Fibroblast of skin of left quadriceps (primary cell): ENCODE measurements at regions not wholly inside any gene's neighbourhood (a gene's known extent, or its start where the extent isn't known, plus 50 kb on each side); places are given as distances from the start of the nearest gene placed in this dataset.

ENCODE experiments used
- DNase-seq, 2 experiments: peaks; one replicate each; pipeline ENCODE4 v3.0.0-alpha.2; 2013; ENCODE audit warnings: low read depth in 2 of 2

DNA sequence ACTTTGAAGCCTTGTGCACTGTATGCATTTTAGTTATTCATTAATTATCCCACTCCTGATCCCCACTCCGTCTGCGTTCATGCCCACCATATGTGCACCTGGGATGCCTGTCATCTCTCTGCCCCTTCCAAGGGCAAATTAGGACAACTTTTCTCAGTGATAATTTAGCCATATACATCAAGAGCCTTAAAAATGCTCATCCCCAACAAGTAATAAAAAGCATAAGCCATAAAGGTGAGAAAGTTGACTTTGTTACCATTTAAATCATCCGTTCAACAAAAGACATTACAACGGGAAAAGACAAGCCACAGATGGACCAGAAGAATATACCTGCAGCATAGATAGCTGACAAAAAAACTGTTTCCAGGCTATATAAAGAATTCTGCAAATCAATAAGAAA lies 131.4 kb upstream of the LINGO1 start:
- no peak for DNase-seq

DNA sequence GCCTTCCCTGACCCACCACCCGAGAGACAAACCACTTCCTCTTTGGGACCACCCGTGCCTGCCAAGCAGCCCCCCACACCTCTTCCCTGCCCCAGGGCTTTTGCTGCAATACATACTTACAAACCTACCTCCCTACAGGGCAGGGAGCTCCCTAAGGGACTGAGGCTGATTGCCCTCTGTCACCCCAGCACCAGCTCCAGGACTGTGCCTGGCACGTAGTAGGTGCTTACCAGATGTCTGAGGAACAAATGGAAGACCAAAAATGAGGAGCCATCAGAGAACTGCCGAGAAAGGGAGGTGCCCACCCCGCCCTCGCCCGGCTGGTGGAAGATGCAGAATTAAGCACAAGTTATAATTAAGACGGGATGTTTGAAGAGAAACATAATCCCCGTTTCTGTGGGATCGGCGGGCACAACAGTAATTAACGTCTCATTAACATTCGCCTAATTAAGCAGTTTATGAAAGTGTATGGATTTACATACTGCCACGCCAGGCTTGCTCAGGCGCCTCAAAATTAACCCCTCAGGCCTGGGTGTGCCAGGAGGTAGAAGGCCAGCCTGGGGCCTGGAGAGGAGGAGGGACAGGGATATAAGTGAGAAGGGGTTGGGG lies 130.1 kb upstream of the LINGO1 start:
- DNase-seq: no peak

DNA sequence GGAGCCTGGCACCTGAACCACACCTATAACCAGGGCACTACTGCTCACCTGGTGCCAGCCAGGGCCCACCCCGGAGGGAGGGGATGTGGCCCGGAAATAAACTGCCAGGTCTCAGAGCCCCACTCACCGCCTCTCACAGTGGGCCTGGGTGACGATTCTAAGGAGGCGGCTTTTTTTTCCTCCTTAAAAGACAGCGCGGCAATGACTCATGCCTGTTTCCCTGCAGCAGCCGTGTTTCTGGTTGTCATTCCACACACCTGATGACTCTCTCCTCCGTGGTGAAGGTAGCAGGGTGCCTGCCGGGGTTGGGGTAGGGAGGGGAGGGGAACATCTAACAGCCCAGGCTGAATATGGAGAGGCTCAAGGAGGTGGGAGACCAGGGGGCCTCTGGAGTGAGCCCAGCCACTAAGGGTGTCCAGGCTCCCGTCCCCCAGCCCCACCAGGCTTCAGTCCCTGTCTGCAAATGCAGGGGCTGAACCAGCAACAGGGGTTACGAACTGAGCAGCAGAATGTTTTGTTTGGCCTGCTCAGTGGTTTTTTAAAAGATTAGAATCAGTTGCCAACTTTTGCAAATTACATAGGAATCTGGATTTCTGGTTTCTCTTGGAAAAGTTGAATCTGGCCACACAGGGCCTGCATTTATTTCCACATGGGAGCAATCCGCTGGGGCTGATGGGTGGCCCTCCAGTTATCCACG lies 127.3 kb upstream of the LINGO1 start:
- DNase-seq: no peak

DNA sequence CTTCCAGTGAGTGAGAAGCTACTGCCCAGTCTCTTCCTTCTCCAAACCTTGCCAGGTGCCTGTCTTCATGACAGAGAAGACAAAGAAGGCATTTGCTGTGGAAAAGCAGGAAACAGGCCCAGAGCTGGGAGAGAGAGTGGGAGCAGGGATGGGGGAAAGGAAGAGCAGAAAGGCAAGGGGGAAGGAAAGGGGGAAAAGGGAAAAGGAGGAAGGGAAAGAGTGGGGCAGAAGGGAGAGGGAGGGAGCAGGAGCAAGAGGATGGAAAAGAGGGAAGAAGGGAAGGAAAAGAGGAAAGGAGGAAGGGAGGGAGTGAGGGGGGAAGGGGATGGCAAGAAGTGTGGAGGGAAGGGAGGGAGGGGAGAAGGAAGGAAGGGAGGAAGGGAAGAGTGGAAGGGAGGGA lies 121.2 kb upstream of the LINGO1 start:
- no peak for DNase-seq

DNA sequence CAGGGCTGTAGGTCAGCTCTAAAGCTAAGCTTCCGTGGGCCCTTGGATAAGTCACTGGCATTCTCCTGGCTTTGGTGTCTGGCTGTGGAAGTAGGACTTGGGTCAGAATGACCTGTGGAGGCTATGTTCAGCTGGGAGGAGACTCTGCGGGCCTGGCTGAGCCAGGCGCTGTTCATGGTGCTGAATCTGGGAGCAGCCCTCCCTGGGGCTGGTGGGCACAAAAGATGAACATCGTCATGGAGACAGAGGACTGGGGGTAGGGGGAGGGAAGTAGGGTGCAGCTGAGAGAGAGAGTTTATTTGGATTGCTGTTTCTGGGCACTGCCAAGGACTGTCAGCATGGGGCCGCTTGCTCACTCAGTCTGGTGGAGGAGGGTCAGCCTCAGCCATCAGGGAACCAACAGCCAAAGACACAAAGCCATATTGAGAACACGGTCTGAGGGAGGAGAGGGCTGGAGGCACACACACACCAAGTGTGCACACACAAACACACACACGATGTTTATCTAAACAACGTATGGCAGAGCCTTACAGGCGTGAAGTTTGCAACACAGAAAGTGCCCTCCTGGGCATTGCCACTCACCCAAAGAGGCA lies 120.7 kb upstream of the LINGO1 start:
- no peak for DNase-seq

DNA sequence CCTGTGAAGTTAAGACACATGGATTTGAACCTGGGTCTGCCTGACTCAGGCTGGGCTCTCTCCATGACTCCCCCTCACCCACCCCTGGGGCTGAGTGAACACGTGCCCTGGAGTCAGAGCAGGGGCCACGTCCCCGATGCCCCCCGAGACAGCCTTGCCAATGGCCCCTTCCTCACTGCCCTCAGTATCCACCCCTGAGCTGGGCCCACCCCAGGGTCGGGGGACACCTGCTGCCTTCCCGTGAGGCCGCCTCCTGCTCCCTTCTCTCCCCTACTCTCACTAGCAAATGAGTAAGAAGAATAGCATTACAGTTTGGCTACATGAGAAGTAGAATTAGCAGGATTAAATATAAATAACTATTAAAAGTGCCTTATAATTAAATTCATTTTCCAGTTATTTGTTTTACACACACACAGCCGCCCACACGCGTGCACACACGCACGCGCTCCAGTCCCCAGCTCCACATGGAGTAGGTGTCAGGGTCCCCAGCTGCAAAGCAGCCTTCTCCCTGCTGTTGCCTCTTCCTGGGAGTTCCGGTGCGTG lies 117.4 kb upstream of the LINGO1 start:
- no peak for DNase-seq

DNA sequence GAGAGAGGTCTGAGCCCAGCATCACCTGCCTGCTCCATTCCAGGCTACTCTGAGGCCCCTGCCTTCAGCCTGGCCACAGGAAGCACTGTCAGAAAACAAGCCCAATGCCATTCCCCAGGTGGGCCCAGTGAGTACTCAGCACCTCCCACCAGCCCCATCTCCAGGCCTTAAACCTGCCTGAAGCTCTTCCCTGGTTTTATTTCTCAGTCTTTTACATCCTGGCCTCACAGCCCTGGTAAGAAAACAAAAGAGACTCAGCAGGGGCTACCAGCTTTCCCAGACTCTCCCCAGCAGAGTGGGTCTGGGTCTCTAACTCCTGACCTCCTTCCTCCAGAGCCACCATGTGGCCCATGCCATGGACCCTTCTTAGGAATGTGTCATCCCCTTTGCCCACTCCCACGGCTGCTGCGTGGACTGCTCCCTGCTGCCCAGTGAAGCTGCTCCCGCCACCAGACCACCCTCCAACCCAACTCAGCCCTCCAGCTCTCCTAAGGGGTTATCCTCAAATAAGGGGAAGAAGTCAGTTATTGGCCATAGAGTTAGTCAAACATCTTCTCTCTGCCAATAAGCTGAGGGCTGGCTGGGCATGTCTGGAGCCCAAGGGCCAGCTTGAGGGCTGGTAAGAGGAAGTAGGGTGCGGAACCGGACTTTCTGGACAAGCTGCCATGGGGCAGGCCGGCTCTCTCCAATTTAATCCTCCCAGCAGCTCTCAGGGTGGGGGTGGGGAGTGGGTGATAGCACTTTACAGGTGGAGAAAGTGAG lies 116.7 kb upstream of the LINGO1 start:
- no peak for DNase-seq

DNA sequence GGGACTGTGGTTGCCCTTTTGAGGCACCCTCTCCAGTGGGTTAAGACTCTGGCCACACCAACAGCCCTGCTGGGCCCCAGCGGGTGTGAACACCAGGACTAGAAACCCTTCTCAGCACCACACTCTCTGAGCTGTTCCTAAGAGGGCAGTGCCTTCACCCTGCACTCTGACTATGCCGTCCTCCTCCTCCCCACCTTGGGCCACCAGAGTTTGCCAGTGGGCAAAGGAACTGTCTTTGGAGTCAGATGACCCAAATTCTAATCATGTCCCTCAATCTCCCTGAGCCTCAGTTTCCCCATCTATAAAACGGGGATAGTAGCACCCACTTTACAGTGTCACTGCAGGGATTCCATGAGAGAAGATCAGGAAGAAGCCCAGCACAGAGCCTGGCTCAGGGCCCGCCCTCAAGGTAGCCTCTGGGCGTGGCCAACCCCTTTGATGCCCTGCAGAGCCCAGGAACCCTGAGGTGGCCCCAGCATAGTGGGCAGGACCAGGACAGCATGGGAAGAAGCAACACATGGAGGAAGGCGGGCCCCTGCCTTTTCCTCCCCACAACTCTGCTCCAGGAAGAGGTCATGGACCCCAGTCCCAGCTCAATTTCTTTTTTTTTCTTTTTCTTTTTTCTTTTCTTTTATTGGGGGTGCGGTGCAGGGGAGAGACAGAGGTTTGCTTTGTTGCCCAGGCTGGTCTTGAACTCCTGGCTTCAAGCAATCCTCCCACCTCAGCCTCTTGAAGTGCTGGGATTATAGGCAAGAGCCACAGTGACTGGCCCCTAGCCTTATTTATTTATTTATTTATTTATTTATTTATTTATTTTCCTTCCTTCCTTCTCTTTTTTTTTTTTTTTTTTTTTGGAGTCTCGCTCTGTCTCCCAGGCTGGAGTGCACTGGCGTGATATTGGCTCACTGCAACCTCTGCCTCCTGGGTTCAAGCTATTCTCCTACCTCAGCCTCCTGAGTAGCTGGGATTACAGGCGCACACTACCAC lies 115.7 kb upstream of the LINGO1 start:
- DNase-seq: no peak

DNA sequence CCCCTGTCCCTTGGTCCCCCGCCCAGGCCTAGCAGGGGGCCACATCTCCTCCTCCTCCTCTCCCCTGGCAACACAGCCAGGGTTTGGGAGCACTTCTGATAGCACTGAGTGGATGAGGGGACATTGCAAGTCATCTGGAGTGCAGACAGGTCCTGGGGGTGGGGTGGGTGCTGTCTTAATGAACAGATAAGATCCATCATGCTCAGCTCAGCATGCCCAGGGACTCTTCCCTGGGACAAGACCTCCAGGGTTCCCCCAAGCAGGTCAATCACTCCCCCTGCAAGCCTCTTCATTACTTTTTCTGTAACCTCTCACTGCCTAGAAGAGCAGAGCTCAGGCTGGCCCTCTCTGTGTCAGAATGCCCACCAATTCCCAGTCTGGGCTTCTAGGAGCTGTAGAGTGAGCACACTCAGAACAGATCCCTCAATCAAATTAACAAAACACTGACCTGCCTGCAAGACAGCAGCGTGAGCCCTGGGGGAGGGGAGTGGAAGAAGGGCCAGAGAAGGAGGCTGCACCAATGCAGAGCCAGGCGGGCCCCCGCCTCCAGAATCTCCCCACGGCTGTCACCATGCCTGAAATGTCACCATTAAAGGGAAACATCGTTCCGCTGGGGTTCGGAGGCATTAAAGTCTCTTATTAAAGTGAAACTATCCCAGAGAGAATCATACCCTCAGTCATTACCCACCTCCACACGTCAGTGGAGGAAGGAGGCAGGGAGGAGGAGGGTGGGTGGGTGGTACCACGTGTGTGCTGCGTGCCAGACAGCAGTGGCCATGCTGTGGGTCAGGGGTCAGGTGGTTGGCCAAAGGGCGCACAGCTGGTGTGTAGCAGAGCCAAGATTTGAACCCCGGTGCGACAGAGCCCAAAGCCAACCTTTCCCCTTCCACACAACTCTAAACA lies 114.7 kb upstream of the LINGO1 start:
- DNase-seq: no peak

DNA sequence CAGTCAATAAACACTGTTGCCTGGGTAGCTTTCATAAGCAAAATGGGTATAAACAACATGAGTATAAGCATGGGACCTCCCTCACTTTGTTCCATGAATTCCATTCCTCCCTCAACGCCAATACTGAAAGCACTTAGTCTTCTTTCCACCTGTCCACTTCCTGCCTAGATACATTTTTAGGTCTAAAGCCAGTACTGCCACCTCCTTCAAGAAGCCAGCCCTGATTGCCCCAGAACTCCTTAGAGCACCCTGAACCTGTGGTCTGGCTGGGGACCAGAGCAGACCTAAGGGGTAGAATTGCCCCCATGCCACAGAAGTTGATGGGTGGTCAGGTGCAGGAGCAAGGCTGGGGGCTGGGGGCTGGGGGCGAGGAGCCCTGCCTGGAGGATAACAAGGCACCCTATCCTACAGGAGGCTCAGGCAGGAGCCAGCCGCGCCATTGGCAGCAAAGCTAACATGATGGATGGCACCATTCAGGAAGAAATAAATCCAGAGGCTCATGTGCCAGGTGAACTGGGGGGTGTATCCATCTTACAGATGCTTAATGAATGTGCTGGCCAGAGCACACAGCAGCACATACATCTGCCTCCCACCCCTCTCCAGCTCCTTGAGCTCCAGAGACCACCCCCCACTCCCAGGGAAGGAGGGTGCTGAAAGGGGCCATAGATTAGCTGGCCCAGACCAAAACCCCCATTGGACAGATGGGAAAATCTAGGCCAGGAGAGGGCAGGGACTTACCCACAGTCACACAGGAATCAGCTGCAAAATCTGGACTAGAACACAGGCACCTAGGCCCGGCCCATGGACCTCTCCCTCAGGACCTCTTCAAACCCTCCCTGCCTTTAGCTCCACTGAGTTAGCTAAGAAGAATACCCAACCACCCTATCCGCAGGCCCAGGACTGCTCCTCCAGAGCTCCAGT lies 113.8 kb upstream of the LINGO1 start:
- DNase-seq: no peak

DNA sequence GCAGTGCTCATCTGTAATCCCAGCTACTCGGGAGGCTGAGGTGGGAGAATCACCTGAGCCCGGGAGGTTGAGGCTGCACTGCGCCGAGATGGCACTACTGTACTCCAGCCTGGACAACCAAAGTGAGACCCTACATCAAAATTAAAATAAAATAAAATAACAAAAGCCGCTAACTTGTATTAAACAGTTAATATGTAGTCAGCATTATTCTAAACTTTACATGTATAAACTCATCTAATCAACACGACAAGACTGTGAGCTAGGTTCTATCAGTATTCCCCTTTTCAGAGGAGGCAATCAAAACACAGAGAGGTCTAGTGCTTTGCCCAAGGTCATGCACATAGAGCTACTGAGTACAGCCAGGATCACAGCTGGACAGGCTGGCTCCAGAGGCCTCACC lies 111.7 kb upstream of the LINGO1 start:
- no peak for DNase-seq

DNA sequence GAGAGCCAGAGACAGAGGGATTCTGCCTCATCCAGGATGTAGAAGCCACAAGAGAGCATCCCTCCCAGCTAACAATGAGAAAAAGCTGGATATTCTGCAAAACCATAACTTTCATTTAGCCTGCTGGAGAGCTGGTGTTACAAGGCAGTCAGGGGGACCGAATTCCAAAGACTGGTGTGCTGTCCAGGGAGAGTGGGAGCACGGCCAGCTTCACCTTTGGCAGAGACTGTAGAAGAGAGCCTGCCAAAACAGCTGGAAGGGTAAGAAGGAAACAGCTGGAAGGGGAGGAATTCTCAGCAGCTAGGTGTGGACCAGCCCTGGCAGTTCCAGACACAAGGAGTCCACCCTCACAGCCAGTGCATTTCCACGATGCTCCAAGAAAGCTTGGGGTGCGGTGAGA lies 109.9 kb upstream of the LINGO1 start:
- no peak for DNase-seq

DNA sequence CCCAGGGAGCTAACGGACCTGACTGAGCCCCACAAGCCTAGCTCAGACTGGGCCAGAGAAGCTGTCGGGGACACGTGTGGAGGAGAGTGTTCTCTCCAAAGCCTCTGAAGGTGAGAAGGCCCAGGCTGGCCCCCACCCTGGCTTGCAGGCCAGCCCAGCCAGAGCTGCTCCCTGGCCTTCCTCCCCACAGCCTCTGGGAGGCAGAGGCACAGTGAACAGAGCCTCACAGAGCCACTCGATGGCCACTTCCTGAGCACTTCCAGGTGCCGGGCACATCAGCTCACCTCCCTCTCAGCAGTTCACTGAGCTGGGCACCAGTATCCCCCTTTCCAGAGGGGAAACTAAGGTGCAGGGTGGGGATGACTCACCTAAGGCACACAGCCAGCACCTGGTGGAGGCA lies 109.4 kb upstream of the LINGO1 start:
- DNase-seq: no peak

DNA sequence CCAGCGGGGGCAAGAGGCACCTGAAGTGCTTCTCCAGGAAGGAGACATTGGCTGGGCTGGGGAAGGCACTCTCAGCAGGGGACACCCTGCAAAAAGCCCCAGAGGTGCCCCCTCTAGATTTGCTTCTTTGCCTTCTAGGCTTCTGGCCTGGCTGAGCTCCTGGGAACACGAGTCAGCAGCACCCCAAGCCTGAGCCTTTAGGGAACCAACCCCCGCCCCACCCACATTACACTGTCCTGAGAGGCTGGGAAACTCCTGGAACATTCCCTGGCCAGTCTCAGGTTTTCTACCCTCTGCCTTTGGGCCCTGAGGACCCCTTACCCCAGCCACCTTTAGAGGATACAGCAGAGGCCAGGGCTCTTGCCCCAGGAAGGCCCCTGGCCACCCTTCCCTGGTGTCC lies 108.4 kb upstream of the LINGO1 start:
- no peak for DNase-seq

DNA sequence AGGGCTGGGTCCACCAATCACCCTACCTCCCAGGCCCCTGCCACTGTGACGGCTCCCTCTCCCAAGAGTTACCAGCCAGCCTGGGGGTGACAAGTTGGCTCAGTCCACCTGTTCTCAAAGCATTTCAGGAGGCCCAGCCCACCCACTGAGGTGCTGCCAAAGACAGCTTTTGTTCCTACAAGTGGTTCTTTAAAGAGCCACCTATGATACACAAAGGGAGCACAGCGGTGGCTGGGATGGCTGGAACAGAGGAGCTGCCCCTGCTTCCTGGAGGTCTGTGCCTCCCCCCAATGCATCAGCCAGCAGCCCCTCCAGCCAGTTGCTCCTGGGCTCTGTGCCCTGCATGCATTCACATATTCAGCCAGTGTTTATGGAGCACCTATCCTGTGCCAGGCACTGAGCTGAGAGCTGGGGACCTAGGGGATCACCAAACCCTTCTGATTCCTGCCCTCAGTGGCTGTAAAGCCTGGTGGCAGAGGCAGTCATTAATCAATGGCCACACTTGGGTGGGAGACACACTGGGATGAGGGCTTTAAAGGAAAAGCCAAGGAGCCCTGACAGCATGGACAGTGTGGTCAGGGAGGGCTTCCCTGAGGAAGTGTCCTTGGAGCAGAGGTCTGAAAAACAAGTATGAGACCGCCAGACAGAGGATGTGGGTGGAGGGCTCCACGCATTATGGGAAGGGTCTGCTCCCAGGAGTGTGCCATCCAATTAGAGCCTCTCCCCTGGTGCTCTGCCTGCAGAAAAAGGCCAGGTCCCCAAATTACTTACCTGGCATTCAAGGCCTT lies 107.1 kb upstream of the LINGO1 start:
- no peak for DNase-seq

DNA sequence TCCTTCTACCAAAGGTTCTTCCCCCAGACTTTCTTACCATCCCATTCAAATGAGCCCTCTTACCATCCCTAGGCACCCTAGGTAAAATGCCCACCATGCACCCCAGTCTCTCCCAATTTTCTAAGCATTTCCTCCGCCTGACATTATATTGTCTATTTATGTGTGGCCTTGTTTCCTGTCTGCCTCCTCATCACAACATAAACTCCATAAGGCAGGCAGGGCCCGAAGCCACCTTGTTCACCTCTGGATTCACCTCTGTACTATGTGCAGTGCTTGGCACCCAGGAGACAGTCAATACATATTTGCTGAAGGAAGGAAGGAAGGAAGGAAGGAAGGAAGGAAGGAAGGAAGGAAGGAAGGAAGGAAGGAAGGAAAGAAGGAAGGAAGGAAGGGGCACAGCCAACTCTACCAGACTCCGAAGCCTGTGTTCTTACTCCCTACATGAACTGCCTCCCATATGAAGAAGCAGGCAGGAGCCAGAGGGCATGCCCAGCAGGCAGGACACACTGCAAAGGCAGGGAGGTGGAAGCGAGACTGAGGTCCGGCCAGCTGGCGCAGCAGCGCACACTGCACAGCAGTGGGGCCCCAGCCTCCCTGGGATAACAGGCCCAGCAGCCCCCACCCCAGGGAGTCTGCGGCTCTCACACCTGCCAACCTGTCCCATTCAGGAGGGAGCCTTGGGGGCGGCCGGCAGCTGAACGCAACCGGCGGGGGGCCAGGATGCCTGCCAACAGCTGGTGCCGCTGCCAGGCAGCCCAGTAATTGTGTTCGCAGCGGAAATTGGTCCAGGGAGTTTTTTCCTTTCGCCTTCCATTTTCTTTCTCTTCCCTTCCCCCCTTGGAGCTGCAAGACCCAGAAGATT lies 106.0 kb upstream of the LINGO1 start:
- no peak for DNase-seq

DNA sequence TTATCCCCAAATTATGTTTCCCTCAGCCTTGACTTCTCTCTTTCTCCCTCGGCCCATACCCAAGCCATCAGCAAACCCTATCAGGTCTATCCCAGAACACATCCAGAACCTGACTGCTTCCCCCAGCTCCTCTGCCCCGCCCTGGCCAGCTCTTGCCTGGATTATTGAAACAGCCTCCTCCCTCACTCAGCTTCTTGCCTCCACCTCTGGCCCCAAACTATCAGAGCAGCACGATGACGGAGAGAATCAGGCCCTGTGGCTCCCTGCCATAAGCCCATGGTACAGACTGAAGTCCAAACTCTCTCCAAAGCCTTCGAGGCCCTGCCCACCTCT lies 105.3 kb upstream of the LINGO1 start:
- no peak for DNase-seq
